ENCODE measurements at regions not wholly inside any gene's neighbourhood (a gene's known extent, or its start where the extent isn't known, plus 50 kb on each side); places are given as distances from the start of the nearest gene placed in this dataset.

- DNase-seq (ENCODE audit: low read depth) = no peak
- TF ChIP-seq, protein P1, sequence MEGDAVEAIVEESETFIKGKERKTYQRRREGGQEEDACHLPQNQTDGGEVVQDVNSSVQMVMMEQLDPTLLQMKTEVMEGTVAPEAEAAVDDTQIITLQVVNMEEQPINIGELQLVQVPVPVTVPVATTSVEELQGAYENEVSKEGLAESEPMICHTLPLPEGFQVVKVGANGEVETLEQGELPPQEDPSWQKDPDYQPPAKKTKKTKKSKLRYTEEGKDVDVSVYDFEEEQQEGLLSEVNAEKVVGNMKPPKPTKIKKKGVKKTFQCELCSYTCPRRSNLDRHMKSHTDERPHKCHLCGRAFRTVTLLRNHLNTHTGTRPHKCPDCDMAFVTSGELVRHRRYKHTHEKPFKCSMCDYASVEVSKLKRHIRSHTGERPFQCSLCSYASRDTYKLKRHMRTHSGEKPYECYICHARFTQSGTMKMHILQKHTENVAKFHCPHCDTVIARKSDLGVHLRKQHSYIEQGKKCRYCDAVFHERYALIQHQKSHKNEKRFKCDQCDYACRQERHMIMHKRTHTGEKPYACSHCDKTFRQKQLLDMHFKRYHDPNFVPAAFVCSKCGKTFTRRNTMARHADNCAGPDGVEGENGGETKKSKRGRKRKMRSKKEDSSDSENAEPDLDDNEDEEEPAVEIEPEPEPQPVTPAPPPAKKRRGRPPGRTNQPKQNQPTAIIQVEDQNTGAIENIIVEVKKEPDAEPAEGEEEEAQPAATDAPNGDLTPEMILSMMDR (IDR thresholded peaks at IDR 0.05; ENCODE audit: control insufficient read depth, insufficient read depth, low read depth, low read length, missing control alignments) = no peak
- H3K4me3 ChIP-seq (ENCODE audit: control insufficient read depth, low read depth, low read length) = no peak overlapping the region
These were observed 103.3 kb upstream of the COL8A1 start for GRCh38 chr3:99534951-99535704.

DNA sequence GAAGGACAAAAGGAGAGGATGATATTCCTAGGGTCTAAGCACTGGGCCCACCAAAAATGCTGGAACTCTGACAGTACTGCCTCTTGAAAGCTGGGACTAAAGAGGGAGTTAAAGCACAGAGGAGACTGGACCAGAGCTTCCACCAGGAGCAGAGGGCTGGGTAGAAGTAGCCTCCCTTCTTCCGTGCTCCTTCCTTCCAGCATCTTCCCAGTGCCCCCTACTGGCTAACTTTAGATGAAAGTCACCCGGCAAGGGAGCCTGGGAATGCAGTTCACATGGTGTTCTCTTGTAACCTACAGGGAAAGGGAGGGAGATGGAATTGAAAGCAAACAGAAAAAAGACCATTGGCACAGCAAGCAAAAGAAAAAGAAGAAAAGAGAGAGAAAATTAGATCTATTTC is 106.1 kb upstream of the COL8A1 start:
- H3K4me3 ChIP-seq (ENCODE audit: control insufficient read depth, low read depth, low read length) = no peak overlapping the region
- peak; percentile 62 for DNase-seq (ENCODE audit: low read depth)
- TF ChIP-seq, protein P1 (IDR thresholded peaks at IDR 0.05; ENCODE audit: control insufficient read depth, insufficient read depth, low read depth, low read length, missing control alignments) = peak; percentile 82

DNA sequence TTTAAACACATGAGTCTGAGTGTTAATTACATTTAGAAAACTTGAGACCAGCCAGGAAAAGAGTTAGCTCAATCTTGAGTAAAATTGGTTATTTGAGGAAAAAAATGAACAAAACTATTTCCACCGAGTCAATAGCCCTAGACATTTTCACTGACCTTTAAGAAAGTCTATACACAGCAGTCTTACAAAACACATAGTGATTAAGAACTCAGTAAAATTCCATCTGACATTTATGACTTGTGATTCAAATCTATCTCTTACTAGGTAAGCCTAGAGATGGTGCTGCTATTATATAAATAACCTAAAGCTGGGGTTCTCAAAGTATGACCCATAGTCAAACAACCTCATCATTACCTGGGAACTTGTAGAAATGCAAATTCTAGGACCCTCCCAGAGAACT is 109.1 kb upstream of the COL8A1 start:
- no peak for DNase-seq (ENCODE audit: low read depth)
- TF ChIP-seq, protein P1 (IDR thresholded peaks at IDR 0.05; ENCODE audit: control insufficient read depth, insufficient read depth, low read depth, low read length, missing control alignments) = no peak
- no peak overlapping the region for H3K4me3 ChIP-seq (ENCODE audit: control insufficient read depth, low read depth, low read length)

- no peak for DNase-seq (ENCODE audit: low read depth)
- TF ChIP-seq, protein P1 (IDR thresholded peaks at IDR 0.05; ENCODE audit: control insufficient read depth, insufficient read depth, low read depth, low read length, missing control alignments) = no peak
- H3K4me3 ChIP-seq (ENCODE audit: control insufficient read depth, low read depth, low read length) = no peak overlapping the region
These were observed 111.5 kb upstream of the COL8A1 start for GRCh38 chr3:99526921-99527320.

GRCh38 chr3:99524559-99524958 is 113.8 kb upstream of the COL8A1 start:
- H3K4me3 ChIP-seq (ENCODE audit: control insufficient read depth, low read depth, low read length) = no peak overlapping the region
- DNase-seq (ENCODE audit: low read depth) = no peak

GRCh38 chr3:99523431-99524127 is 114.8 kb upstream of the COL8A1 start:
- DNase-seq (ENCODE audit: low read depth) = no peak
- TF ChIP-seq, protein P1 (IDR thresholded peaks at IDR 0.05; ENCODE audit: control insufficient read depth, insufficient read depth, low read depth, low read length, missing control alignments) = no peak
- H3K4me3 ChIP-seq (ENCODE audit: control insufficient read depth, low read depth, low read length) = no peak overlapping the region

More at GRCh38 chr3:99524559-99524958, 113.8 kb upstream of the COL8A1 start:
- TF ChIP-seq, protein P1 (IDR thresholded peaks at IDR 0.05; ENCODE audit: control insufficient read depth, insufficient read depth, low read depth, low read length, missing control alignments) = no peak

All from AG09309 (cell line).